ENCODE measurements at regions not wholly inside any gene's neighbourhood (a gene's known extent, or its start where the extent isn't known, plus 50 kb on each side); places are given as distances from the start of the nearest gene placed in this dataset.

DNA sequence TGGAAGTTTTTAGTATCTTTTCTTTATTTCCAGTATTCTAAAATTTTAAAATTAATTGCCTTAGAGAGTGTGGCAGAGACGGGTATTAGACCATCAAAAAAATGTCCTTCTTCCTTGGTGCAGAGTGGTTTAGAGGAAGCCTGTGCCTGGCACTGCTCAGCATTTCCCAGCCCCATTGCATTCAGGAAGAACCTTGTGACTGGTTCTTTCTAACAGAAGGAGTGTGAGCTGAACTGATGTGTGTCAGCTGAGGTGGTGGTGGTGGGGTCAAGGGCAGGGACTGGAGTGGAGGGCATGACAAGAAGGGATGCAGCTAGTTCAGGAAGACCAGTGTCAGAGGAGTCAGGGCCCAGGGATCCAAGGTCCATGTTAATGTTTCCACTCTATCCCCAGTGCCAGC lies 58.7 kb upstream of the FDX1 start:
- DNase-seq (ENCODE audit: low spot score): no peak
- Mint-ChIP-seq H3K4me1 (ENCODE audit: unreplicated experiment) (peaks cover 6% of the 10 kb centered on the region), H3K9me3 (ENCODE audit: unreplicated experiment) (no peaks in the 10 kb centered on the region), H3K36me3 (ENCODE audit: low read depth, unreplicated experiment) (peaks cover 5% of the 10 kb centered on the region), H3K27ac (ENCODE audit: unreplicated experiment) (no peak overlapping the region), H3K4me3 (ENCODE audit: unreplicated experiment) (no peak overlapping the region), H3K27me3 (ENCODE audit: unreplicated experiment) (peaks cover 3% of the 10 kb centered on the region)
- TF ChIP-seq, protein P1, sequence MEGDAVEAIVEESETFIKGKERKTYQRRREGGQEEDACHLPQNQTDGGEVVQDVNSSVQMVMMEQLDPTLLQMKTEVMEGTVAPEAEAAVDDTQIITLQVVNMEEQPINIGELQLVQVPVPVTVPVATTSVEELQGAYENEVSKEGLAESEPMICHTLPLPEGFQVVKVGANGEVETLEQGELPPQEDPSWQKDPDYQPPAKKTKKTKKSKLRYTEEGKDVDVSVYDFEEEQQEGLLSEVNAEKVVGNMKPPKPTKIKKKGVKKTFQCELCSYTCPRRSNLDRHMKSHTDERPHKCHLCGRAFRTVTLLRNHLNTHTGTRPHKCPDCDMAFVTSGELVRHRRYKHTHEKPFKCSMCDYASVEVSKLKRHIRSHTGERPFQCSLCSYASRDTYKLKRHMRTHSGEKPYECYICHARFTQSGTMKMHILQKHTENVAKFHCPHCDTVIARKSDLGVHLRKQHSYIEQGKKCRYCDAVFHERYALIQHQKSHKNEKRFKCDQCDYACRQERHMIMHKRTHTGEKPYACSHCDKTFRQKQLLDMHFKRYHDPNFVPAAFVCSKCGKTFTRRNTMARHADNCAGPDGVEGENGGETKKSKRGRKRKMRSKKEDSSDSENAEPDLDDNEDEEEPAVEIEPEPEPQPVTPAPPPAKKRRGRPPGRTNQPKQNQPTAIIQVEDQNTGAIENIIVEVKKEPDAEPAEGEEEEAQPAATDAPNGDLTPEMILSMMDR (IDR thresholded peaks at IDR 0.05; ENCODE audit: unreplicated experiment): no peak

DNA sequence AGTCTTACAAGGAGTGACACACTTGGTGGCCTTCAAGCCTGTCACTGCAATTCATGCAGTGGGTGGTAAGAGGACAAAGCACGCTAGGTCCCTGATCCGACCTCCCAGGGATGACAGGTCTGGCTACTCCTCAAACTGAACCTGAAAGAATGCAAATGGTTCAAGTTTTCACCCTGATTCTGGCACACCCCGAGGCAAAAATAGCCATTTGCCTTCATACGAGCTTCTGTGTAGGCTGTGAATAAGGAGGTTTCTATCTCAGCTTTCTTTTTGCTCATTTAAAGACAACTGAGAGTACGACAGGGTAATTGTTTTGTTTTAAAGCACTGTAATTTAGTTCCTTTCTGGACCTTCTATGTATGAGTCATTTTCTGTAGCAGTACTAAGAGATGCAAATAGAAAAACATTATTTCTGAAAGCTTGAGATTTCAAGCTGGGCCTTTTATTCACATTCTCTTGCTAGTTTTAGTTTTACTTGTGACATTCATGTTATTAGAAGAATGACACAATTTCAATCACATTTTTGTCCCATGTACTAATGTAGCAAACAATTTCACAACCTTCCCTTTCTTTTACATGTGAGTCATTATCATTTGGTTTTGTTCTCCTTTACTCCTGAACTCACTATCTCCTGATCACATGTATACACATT lies 56.6 kb upstream of the FDX1 start:
- peaks cover 3% of the 10 kb centered on the region for H3K4me1 Mint-ChIP-seq (ENCODE audit: unreplicated experiment)
- H3K27me3 Mint-ChIP-seq (ENCODE audit: unreplicated experiment): peaks cover 2% of the 10 kb centered on the region
- TF ChIP-seq, protein P1 (IDR thresholded peaks at IDR 0.05; ENCODE audit: unreplicated experiment): no peak
- peaks cover 5% of the 10 kb centered on the region for H3K36me3 Mint-ChIP-seq (ENCODE audit: low read depth, unreplicated experiment)
- H3K27ac Mint-ChIP-seq (ENCODE audit: unreplicated experiment): no peak overlapping the region
- no peak for DNase-seq (ENCODE audit: low spot score)
- no peak overlapping the region for H3K4me3 Mint-ChIP-seq (ENCODE audit: unreplicated experiment)
- no peaks in the 10 kb centered on the region for H3K9me3 Mint-ChIP-seq (ENCODE audit: unreplicated experiment)

DNA sequence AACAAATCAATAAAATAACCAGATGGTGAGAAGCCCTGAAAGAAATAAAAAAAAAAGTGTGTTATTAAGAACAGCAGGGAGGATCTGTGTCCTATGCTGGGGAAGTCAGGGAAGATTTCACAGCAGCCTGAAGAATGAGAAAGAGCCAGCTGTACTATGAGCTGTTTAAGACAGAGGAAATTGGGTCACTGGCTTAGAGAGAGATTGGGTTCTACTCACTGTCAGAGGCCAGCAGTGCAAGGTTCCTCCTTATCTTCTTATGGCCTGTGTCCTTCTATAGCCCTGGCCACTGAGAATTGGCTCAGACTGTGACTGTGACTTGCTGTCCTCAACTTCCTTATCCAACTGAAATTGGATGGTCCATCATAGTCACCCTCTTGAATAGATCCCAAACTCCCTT lies 54.8 kb upstream of the FDX1 start:
- H3K27ac Mint-ChIP-seq (ENCODE audit: unreplicated experiment): no peak overlapping the region
- DNase-seq (ENCODE audit: low spot score): no peak

DNA sequence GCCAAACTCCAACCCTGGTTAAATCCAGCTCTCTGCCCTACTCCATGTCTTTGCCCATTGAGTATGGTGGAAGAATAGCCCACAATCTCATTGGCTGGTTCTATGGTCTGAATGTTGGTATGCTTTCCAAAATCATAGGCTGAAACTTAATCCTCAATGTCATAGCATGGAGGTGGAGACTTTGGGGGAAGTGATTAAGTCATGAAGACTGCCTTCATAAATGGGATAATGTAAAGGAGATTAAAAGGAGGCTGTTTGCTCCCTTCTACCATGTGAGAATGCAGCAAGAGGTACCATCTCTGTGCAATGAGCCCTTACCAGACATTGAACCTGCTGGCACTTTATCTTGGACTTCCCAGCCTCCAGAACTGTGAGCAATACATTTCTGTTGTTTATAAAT lies 54.4 kb upstream of the FDX1 start:
- Mint-ChIP-seq H3K4me1 (ENCODE audit: unreplicated experiment) (peaks cover 3% of the 10 kb centered on the region), H3K27me3 (ENCODE audit: unreplicated experiment) (no peaks in the 10 kb centered on the region), H3K4me3 (ENCODE audit: unreplicated experiment) (no peak overlapping the region), H3K27ac (ENCODE audit: unreplicated experiment) (no peak overlapping the region), H3K36me3 (ENCODE audit: low read depth, unreplicated experiment) (peaks cover 5% of the 10 kb centered on the region), H3K9me3 (ENCODE audit: unreplicated experiment) (no peaks in the 10 kb centered on the region)
- DNase-seq (ENCODE audit: low spot score): no peak
- TF ChIP-seq, protein P1 (IDR thresholded peaks at IDR 0.05; ENCODE audit: unreplicated experiment): no peak

More for the DNA sequence above, 54.8 kb upstream of the FDX1 start:
- Mint-ChIP-seq H3K27me3 (ENCODE audit: unreplicated experiment) (no peaks in the 10 kb centered on the region), H3K4me3 (ENCODE audit: unreplicated experiment) (no peak overlapping the region), H3K9me3 (ENCODE audit: unreplicated experiment) (no peaks in the 10 kb centered on the region), H3K4me1 (ENCODE audit: unreplicated experiment) (peaks cover 3% of the 10 kb centered on the region), H3K36me3 (ENCODE audit: low read depth, unreplicated experiment) (peaks cover 5% of the 10 kb centered on the region)
- TF ChIP-seq, protein P1 (IDR thresholded peaks at IDR 0.05; ENCODE audit: unreplicated experiment): no peak

DNA sequence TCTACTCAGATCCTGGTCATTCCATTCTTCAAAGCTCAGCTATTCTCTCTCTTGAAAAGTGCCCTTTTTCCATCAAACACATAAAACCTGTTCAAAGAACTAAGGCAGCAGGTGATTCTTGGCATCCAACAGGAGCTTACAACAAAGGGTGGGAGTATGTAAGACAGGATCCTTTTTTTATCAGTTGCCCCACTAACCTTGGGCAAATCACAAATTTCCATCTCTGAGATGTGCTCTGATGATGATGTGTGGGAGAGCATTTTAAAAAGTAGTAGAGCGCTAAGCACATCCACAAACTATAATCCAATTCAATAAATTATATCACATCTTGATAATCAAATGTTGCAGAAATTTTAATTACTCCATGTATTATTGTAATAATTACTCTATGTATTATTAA lies 53.7 kb upstream of the FDX1 start:
- TF ChIP-seq, protein P1 (IDR thresholded peaks at IDR 0.05; ENCODE audit: unreplicated experiment): no peak
- no peak for DNase-seq (ENCODE audit: low spot score)
- Mint-ChIP-seq H3K4me1 (ENCODE audit: unreplicated experiment) (peaks cover 3% of the 10 kb centered on the region), H3K9me3 (ENCODE audit: unreplicated experiment) (no peaks in the 10 kb centered on the region), H3K27me3 (ENCODE audit: unreplicated experiment) (no peaks in the 10 kb centered on the region), H3K27ac (ENCODE audit: unreplicated experiment) (no peak overlapping the region), H3K36me3 (ENCODE audit: low read depth, unreplicated experiment) (peaks cover 5% of the 10 kb centered on the region), H3K4me3 (ENCODE audit: unreplicated experiment) (no peak overlapping the region)

Data from endothelial cell (in vitro differentiated cells).